PFSK-1 (cell line): ENCODE measurements at regions not wholly inside any gene's neighbourhood (a gene's known extent, or its start where the extent isn't known, plus 50 kb on each side); places are given as distances from the start of the nearest gene placed in this dataset.

Experiments used
- FOXP2 ChIP-seq: optimal IDR thresholded peaks from 2 replicates; pipeline ENCODE3; 2011; ENCODE audit warnings: borderline replicate concordance, control low read depth, inconsistent platforms; ENCODE audit not compliant: insufficient read depth; ENCODE audit errors: extremely low read length, extremely low read depth
- POLR2AphosphoS5 ChIP-seq: IDR thresholded peaks from 2 replicates; pipeline ENCODE4 v1.6.1; 2012; ENCODE audit warnings: low read depth, mild to moderate bottlenecking, control low read depth, low read length, moderate library complexity
- SIN3A ChIP-seq: IDR thresholded peaks from 2 replicates; pipeline ENCODE4 v1.6.1; 2012; ENCODE audit warnings: mild to moderate bottlenecking, low read length, moderate library complexity, borderline replicate concordance; ENCODE audit not compliant: insufficient read depth
- TAF1 ChIP-seq: IDR thresholded peaks from 2 replicates; pipeline ENCODE4 v1.6.1; 2012; ENCODE audit warnings: low read length, control low read depth, borderline replicate concordance; ENCODE audit not compliant: insufficient read depth
- TF ChIP-seq, protein P1 (sequence below), 2 experiments: IDR thresholded peaks; 2 replicates each; pipeline versions ENCODE4 v1.6.1 to v1.8.0; 2011 to 2012; ENCODE audit warnings: low read depth in 2 of 2, low read length in 2 of 2, control low read depth in 1 of 2, inconsistent platforms in 1 of 2, mild to moderate bottlenecking in 1 of 2, moderate library complexity in 1 of 2; ENCODE audit not compliant: insufficient read depth in 1 of 2

- TF ChIP-seq TAF1 (no peak), SIN3A (no peak), POLR2AphosphoS5 (no peak), FOXP2 (no peak)
- TF ChIP-seq, protein P1, sequence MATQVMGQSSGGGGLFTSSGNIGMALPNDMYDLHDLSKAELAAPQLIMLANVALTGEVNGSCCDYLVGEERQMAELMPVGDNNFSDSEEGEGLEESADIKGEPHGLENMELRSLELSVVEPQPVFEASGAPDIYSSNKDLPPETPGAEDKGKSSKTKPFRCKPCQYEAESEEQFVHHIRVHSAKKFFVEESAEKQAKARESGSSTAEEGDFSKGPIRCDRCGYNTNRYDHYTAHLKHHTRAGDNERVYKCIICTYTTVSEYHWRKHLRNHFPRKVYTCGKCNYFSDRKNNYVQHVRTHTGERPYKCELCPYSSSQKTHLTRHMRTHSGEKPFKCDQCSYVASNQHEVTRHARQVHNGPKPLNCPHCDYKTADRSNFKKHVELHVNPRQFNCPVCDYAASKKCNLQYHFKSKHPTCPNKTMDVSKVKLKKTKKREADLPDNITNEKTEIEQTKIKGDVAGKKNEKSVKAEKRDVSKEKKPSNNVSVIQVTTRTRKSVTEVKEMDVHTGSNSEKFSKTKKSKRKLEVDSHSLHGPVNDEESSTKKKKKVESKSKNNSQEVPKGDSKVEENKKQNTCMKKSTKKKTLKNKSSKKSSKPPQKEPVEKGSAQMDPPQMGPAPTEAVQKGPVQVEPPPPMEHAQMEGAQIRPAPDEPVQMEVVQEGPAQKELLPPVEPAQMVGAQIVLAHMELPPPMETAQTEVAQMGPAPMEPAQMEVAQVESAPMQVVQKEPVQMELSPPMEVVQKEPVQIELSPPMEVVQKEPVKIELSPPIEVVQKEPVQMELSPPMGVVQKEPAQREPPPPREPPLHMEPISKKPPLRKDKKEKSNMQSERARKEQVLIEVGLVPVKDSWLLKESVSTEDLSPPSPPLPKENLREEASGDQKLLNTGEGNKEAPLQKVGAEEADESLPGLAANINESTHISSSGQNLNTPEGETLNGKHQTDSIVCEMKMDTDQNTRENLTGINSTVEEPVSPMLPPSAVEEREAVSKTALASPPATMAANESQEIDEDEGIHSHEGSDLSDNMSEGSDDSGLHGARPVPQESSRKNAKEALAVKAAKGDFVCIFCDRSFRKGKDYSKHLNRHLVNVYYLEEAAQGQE (IDR thresholded peaks at IDR 0.05; ENCODE audit: insufficient read depth in 1 of 2, low read depth in 2 of 2, low read length in 2 of 2) = no peak
Measured at GRCh38 chr2:238711346-238711745, 136.5 kb upstream of the TWIST2 start.

- TF ChIP-seq POLR2AphosphoS5 (no peak), TAF1 (no peak), FOXP2 (no peak)
- TF ChIP-seq, protein P1 (IDR thresholded peaks at IDR 0.05; ENCODE audit: insufficient read depth in 1 of 2, low read depth in 2 of 2, low read length in 2 of 2) = no peak
Measured at GRCh38 chr2:238712011-238712410, 135.9 kb upstream of the TWIST2 start.

DNA sequence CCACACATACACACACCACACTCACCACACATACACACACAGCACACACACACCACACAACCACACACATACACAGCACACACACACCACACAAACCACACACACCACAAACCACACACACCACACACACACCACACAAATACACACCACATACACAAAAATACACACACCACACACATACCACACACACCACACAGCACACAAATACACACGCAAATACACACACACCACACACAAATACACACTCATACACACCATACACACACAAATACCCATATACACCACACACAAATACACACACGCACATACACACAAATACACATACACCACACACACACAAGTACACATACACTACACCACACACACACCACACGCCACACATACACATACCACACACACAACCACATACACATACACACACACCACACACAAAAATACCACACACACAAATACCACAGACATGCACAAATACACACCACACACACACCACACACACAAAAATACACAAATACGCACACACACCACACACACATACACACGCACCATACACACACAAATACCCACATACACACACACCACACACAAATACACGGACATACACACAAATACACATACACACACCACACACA, 134.6 kb upstream of the TWIST2 start:
- TF ChIP-seq, protein P1 (IDR thresholded peaks at IDR 0.05; ENCODE audit: insufficient read depth in 1 of 2, low read depth in 2 of 2, low read length in 2 of 2) = no peak
- TF ChIP-seq SIN3A = no peak
- no peak for TF ChIP-seq POLR2AphosphoS5
- TF ChIP-seq FOXP2 = no peak
- TF ChIP-seq TAF1 = no peak

GRCh38 chr2:238714038-238714528, 133.8 kb upstream of the TWIST2 start:
- TF ChIP-seq, protein P1 (IDR thresholded peaks at IDR 0.05; ENCODE audit: insufficient read depth in 1 of 2, low read depth in 2 of 2, low read length in 2 of 2) = no peak
- TF ChIP-seq SIN3A = no peak
- no peak for TF ChIP-seq TAF1
- no peak for TF ChIP-seq POLR2AphosphoS5
- no peak for TF ChIP-seq FOXP2

- TF ChIP-seq SIN3A (no peak), TAF1 (no peak), POLR2AphosphoS5 (no peak), FOXP2 (no peak)
- TF ChIP-seq, protein P1 (IDR thresholded peaks at IDR 0.05; ENCODE audit: insufficient read depth in 1 of 2, low read depth in 2 of 2, low read length in 2 of 2) = no peak
Measured at GRCh38 chr2:238716171-238716570, 131.7 kb upstream of the TWIST2 start.
